Coronary artery (tissue), 2 donors: ENCODE measurements at regions not wholly inside any gene's neighbourhood (a gene's known extent, or its start where the extent isn't known, plus 50 kb on each side); places are given as distances from the start of the nearest gene placed in this dataset.

Source experiments
- DNase-seq: peaks from one replicate; pipeline ENCODE4 v3.0.0-alpha.2; 2017; ENCODE audit warnings: low spot score
- H3K27ac ChIP-seq, 2 donors: fragments of 200-600 bp; sonication (generic); one replicate each; pipeline ENCODE4 v1.5.1; 2016 to 2019
- H3K4me3 ChIP-seq: fragments of 200-600 bp; sonication (generic); 2 replicates; pipeline ENCODE4 v1.5.1; 2016; ENCODE audit warnings: mild to moderate bottlenecking, moderate library complexity
- TF ChIP-seq, protein P1 (sequence below): fragments of 200-600 bp; sonication (generic); IDR thresholded peaks from one replicate; pipeline ENCODE4 v1.5.1; 2019; ENCODE audit warnings: antibody characterized with exemption

DNA sequence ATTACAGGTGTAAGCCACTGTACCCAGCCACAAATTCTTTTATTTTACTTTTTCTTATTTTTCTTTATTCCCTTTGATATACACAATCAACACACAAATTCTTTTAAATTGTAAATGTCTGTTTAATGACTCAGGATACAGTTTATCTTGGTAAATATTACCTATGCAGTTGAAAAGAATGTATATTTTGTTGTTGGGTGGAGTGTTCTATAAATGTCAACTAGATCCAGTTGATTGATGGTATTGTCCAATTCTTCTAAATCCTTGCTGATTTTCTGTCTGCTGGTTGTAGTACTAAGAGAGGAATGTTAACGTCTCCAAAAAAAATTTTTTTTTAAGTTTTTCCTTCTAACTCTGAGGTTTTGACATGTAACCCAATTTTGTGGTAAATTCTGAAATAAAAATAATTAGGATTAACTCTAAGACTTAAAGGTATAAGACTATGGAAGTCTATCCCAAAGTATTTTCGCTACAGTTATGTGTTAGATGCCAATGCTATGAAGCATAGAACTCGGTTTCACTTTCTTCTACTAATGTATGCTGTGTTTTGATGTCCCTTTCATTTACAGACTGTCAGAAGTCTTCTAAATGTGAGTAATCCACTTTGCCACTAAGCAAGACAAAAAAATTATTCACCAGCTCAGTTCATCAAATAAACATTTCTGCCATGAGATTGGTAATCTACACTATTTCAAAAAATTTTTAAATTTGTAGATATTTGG lies 720.2 kb upstream of the C9orf72 start:
- DNase-seq = no peak
- TF ChIP-seq, protein P1, sequence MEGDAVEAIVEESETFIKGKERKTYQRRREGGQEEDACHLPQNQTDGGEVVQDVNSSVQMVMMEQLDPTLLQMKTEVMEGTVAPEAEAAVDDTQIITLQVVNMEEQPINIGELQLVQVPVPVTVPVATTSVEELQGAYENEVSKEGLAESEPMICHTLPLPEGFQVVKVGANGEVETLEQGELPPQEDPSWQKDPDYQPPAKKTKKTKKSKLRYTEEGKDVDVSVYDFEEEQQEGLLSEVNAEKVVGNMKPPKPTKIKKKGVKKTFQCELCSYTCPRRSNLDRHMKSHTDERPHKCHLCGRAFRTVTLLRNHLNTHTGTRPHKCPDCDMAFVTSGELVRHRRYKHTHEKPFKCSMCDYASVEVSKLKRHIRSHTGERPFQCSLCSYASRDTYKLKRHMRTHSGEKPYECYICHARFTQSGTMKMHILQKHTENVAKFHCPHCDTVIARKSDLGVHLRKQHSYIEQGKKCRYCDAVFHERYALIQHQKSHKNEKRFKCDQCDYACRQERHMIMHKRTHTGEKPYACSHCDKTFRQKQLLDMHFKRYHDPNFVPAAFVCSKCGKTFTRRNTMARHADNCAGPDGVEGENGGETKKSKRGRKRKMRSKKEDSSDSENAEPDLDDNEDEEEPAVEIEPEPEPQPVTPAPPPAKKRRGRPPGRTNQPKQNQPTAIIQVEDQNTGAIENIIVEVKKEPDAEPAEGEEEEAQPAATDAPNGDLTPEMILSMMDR = no peak

DNA sequence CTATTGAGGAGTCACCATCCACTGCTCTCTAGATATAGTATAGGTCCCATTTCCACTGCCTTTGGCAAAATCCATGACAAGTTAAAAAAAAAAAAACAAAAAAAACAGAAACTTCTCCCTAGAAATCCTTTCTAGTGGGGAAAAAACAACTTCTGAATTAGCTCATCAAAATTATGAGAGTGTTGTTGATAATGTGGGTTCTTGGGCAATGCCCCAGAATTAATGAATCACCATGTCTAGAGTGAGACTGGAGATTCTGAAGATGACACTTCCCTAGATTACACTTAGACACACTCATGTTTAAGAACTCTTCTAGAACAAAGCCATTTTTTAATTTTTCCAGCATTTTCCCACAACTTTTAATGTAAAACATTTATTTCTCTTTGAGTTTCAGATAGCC lies 728.0 kb upstream of the C9orf72 start:
- no peak for DNase-seq
- Histone ChIP-seq H3K27ac (no peak overlapping the region), H3K4me3 (no peak overlapping the region)
- TF ChIP-seq, protein P1 = no peak

More for the DNA sequence above, 720.2 kb upstream of the C9orf72 start:
- Histone ChIP-seq H3K27ac (no peak overlapping the region), H3K4me3 (no peak overlapping the region)

DNA sequence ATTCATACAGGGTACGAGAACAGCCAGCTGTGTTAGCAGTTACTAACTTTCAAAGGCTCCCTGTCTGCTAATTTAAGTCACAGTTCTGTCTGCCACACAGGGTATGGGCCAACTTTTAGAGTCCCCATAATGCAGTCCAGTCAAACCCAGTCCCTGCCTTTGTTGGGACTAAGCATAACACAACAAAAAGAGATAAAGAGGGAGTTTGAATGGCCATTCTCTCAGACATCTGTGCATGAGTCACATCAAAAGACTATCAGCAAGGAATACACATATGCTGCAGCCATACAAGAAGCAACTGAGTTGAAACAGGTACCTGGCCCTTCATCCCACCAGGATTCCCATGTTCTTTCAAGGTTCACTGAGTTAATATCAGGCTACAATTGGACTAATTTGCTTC lies 744.5 kb upstream of the C9orf72 start:
- Histone ChIP-seq H3K27ac (no peak overlapping the region), H3K4me3 (no peak overlapping the region)
- TF ChIP-seq, protein P1 = no peak
- no peak for DNase-seq

DNA sequence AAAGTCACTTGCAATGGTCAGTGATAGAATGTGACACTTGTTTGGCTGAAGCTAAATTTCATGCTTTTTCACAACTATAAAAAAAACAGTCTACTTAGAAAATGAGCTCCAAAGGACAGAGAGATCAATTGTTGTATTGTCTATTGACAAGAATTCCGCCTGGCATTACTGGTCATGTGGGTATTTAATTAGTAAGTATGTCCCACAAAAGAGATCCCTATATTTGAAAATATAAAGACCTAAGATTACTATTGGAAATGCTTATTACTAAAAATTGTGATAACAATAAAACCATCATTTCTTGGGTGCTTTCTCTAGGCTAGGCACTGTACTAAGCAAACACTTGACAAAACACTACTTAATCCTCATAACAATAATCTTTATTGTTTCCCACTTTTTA lies 745.2 kb upstream of the C9orf72 start:
- DNase-seq = no peak
- H3K4me3 ChIP-seq = no peak overlapping the region
- TF ChIP-seq, protein P1 = no peak
- no peak overlapping the region for H3K27ac ChIP-seq

DNA sequence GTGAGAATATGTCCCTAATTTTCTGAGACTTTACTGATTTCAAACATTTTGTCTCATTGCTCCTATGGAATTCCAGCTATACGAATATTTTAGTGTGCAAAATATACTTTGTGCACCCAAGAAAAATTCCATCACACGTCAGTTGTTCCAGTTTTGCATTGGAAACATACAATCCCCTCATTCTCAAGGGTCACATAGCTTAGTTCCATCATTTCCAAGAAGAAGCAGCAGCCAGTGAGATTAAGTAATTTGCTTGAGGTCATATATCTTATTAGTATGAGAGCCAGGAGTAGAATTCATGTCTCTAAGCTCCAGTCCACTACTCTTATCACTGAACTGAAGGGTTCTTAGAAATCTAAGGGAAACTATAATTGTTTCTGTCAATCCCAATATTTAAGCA lies 746.7 kb upstream of the C9orf72 start:
- H3K27ac ChIP-seq = no peak overlapping the region
- H3K4me3 ChIP-seq = no peak overlapping the region
- TF ChIP-seq, protein P1 = no peak
- no peak for DNase-seq

DNA sequence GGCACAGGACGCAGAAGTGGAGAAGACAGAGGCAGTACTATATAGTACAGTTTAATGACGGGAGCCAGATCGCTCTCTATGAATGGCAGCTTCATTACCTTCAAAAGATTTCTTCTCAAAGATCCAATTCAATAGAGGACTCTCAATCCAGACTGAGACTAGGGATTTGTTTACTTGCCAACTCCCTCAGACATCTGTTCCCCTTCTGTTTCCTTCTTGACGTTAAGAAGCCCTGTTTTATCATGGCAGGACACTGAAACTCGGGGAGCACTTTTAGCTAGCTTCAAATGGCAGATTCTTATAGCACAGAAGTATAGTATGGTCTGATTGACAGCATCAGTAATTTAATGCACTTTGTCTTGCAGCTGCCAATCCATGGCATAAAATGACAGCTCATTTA lies 747.3 kb upstream of the C9orf72 start:
- TF ChIP-seq, protein P1 = no peak
- Histone ChIP-seq H3K27ac (no peak overlapping the region), H3K4me3 (no peak overlapping the region)
- DNase-seq = no peak

DNA sequence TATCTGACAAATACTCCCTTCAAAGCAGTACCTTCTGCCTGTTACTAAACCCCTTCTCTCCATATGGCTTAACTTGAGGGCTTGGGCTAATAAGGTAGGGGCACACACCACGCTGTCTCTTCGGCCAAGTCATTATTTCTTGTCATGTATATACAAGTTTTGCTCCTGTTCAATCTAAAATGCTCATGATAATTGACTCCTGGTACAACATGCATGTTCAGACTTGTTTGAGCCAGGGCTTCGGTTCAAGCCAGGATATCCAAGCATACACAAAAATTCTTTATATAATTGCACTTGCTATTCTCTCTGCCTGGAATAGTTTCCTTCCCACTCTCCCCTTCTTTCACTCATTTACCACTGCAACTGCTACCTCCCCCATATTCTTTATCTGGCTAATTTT lies 756.0 kb upstream of the C9orf72 start:
- TF ChIP-seq, protein P1 = no peak
- no peak for DNase-seq
- Histone ChIP-seq H3K4me3 (no peak overlapping the region), H3K27ac (no peak overlapping the region)
